CD4-positive, alpha-beta T cell treated with Interleukin-6 for 4 hours (primary cell): ENCODE measurements at regions not wholly inside any gene's neighbourhood (a gene's known extent, or its start where the extent isn't known, plus 50 kb on each side); places are given as distances from the start of the nearest gene placed in this dataset.

ENCODE experiments used
- DNase-seq: peaks from one replicate; pipeline ENCODE4 v3.0.0-alpha.2; 2020; ENCODE audit warnings: mixed read lengths

GRCh38 chr18:2293109-2293839 lies 278.0 kb downstream of the METTL4 start:
- DNase-seq, result no peak

- no peak for DNase-seq
These were observed 270.0 kb downstream of the METTL4 start for GRCh38 chr18:2301316-2301715.

GRCh38 chr18:2302012-2302411 lies 269.3 kb downstream of the METTL4 start:
- no peak for DNase-seq

GRCh38 chr18:2302628-2303516 lies 268.4 kb downstream of the METTL4 start:
- DNase-seq, result no peak

- no peak for DNase-seq
These were observed 267.6 kb downstream of the METTL4 start for GRCh38 chr18:2303517-2304238.

- DNase-seq, result no peak
These were observed 266.7 kb downstream of the METTL4 start for GRCh38 chr18:2304378-2305175.

- no peak for DNase-seq
These were observed 264.7 kb downstream of the METTL4 start for GRCh38 chr18:2306606-2307005.

GRCh38 chr18:2310886-2311285 lies 260.4 kb downstream of the METTL4 start:
- DNase-seq, result no peak

GRCh38 chr18:2312440-2312839 lies 258.9 kb downstream of the METTL4 start:
- no peak for DNase-seq

GRCh38 chr18:2313332-2313731 lies 258.0 kb downstream of the METTL4 start:
- DNase-seq, result no peak

GRCh38 chr18:2316082-2316750 lies 255.1 kb downstream of the METTL4 start:
- DNase-seq, result no peak

GRCh38 chr18:2316751-2317696 lies 254.3 kb downstream of the METTL4 start:
- DNase-seq, result no peak

- no peak for DNase-seq
These were observed 246.8 kb downstream of the METTL4 start for GRCh38 chr18:2324459-2324858.

GRCh38 chr18:2325308-2325849 lies 245.9 kb downstream of the METTL4 start:
- no peak for DNase-seq

- no peak for DNase-seq
These were observed 245.4 kb downstream of the METTL4 start for GRCh38 chr18:2325933-2326332.

GRCh38 chr18:2326999-2327398 lies 244.3 kb downstream of the METTL4 start:
- no peak for DNase-seq

GRCh38 chr18:2330764-2331163 lies 240.5 kb downstream of the METTL4 start:
- no peak for DNase-seq

- no peak for DNase-seq
These were observed 239.8 kb downstream of the METTL4 start for GRCh38 chr18:2331491-2331890.

GRCh38 chr18:2336690-2337392 lies 234.5 kb downstream of the METTL4 start:
- DNase-seq, result no peak
